SU-DHL-6 (cell line): ENCODE measurements at regions not wholly inside any gene's neighbourhood (a gene's known extent, or its start where the extent isn't known, plus 50 kb on each side); places are given as distances from the start of the nearest gene placed in this dataset.

Experiments
- CTCF ChIP-seq: fragments of 200-600 bp; sonication (generic); IDR thresholded peaks from one replicate; pipeline ENCODE4 v1.5.1; 2017; ENCODE audit warnings: antibody characterized with exemption, mild to moderate bottlenecking, low read length, moderate library complexity; ENCODE audit not compliant: insufficient read depth, poor library complexity, severe bottlenecking
- EZH2phosphoT487 ChIP-seq: fragments of 200-600 bp; sonication (generic), shearing (Covaris generic); conservative IDR thresholded peaks from 2 replicates; pipeline ENCODE4 v1.6.1; 2018; ENCODE audit warnings: mild to moderate bottlenecking, antibody characterized with exemption, low read length, moderate library complexity, mixed read lengths

GRCh38 chr2:205937211-205937610 lies 148.8 kb downstream of the INO80D start:
- TF ChIP-seq CTCF (no peak), EZH2phosphoT487 (no peak)
